ENCODE measurements at regions not wholly inside any gene's neighbourhood (a gene's known extent, or its start where the extent isn't known, plus 50 kb on each side); places are given as distances from the start of the nearest gene placed in this dataset.

GRCh38 chr10:118537623-118538022 is 57.8 kb downstream of the PRLHR start:
- DNase-seq (ENCODE audit: low read depth) = no peak

- no peak for DNase-seq (ENCODE audit: low read depth)
Measured at GRCh38 chr10:118534136-118534535, 61.3 kb downstream of the PRLHR start.

GRCh38 chr10:118531105-118531852 is 64.2 kb downstream of the PRLHR start:
- DNase-seq (ENCODE audit: low read depth) = peak; percentile 5

GRCh38 chr10:118528426-118528825 is 67.0 kb downstream of the PRLHR start:
- DNase-seq (ENCODE audit: low read depth) = no peak

- DNase-seq (ENCODE audit: low read depth) = no peak
Measured at GRCh38 chr10:118523775-118524174, 71.7 kb downstream of the PRLHR start.

- peak; percentile 39 for DNase-seq (ENCODE audit: low read depth)
Measured at GRCh38 chr10:118522791-118523498, 72.5 kb downstream of the PRLHR start.

- DNase-seq (ENCODE audit: low read depth) = no peak
Measured at GRCh38 chr10:118521415-118522117, 73.9 kb downstream of the PRLHR start.

- no peak for DNase-seq (ENCODE audit: low read depth)
Measured at GRCh38 chr10:118520116-118520742, 75.2 kb downstream of the PRLHR start.

- DNase-seq (ENCODE audit: low read depth) = no peak
Measured at GRCh38 chr10:118518095-118518494, 77.4 kb downstream of the PRLHR start.

GRCh38 chr10:118516716-118517115 is 78.7 kb downstream of the PRLHR start:
- no peak for DNase-seq (ENCODE audit: low read depth)

- no peak for DNase-seq (ENCODE audit: low read depth)
Measured at GRCh38 chr10:118513174-118513573, 82.3 kb downstream of the PRLHR start.

GRCh38 chr10:118511711-118512110 is 83.7 kb downstream of the PRLHR start:
- DNase-seq (ENCODE audit: low read depth) = no peak

GRCh38 chr10:118508863-118509262 is 86.6 kb downstream of the PRLHR start:
- DNase-seq (ENCODE audit: low read depth) = no peak

- no peak for DNase-seq (ENCODE audit: low read depth)
Measured at GRCh38 chr10:118508355-118508754, 87.1 kb downstream of the PRLHR start.

GRCh38 chr10:118506671-118507590 is 88.5 kb downstream of the PRLHR start:
- no peak for DNase-seq (ENCODE audit: low read depth)

- DNase-seq (ENCODE audit: low read depth) = no peak
Measured at GRCh38 chr10:118505363-118505762, 90.1 kb downstream of the PRLHR start.

- DNase-seq (ENCODE audit: low read depth) = peak; percentile 41
Measured at GRCh38 chr10:118504467-118505205, 90.8 kb downstream of the PRLHR start.

- no peak for DNase-seq (ENCODE audit: low read depth)
Measured at GRCh38 chr10:118504044-118504443, 91.4 kb downstream of the PRLHR start.

GRCh38 chr10:118503192-118503591 is 92.3 kb downstream of the PRLHR start:
- DNase-seq (ENCODE audit: low read depth) = no peak

- peak; percentile 21 for DNase-seq (ENCODE audit: low read depth)
Measured at GRCh38 chr10:118501637-118502440, 93.6 kb downstream of the PRLHR start.
